ENCODE measurements at regions not wholly inside any gene's neighbourhood (a gene's known extent, or its start where the extent isn't known, plus 50 kb on each side); places are given as distances from the start of the nearest gene placed in this dataset.
"Not testable (repeated sequence)": the region's sequence is repeated elsewhere in the genome, so short reads cannot be mapped to it uniquely, and the experiment has no call there.

- no peak for DNase-seq (ENCODE audit: low read depth in 2 of 3, low spot score in 1 of 3)
Observed at GRCh38 chr4:114087596-114088230, 108.3 kb upstream of the ARSJ start.

GRCh38 chr4:114088481-114088880 is 109.0 kb upstream of the ARSJ start:
- no peak for DNase-seq (ENCODE audit: low read depth in 2 of 3, low spot score in 1 of 3)

GRCh38 chr4:114091546-114091945 is 112.1 kb upstream of the ARSJ start:
- no peak for DNase-seq (ENCODE audit: low read depth in 2 of 3, low spot score in 1 of 3)

- no peak for DNase-seq (ENCODE audit: low read depth in 2 of 3, low spot score in 1 of 3)
Observed at GRCh38 chr4:114093221-114093715, 113.8 kb upstream of the ARSJ start.

- no peak for DNase-seq (ENCODE audit: low read depth in 2 of 3, low spot score in 1 of 3)
Observed at GRCh38 chr4:114100288-114101031, 121.0 kb upstream of the ARSJ start.

- no peak for DNase-seq (ENCODE audit: low read depth in 2 of 3, low spot score in 1 of 3)
Observed at GRCh38 chr4:114103908-114104307, 124.5 kb upstream of the ARSJ start.

GRCh38 chr4:114108869-114109268 is 129.4 kb upstream of the ARSJ start:
- DNase-seq (ENCODE audit: low read depth in 2 of 3, low spot score in 1 of 3): no peak

- no peak for DNase-seq (ENCODE audit: low read depth in 2 of 3, low spot score in 1 of 3)
Observed at GRCh38 chr4:114109776-114110175, 130.3 kb upstream of the ARSJ start.

GRCh38 chr4:114115526-114115925 is 136.1 kb upstream of the ARSJ start:
- no peak for DNase-seq (ENCODE audit: low read depth in 2 of 3, low spot score in 1 of 3)

GRCh38 chr4:114116861-114117260 is 137.4 kb upstream of the ARSJ start:
- no peak for DNase-seq (ENCODE audit: low read depth in 2 of 3, low spot score in 1 of 3)

GRCh38 chr4:114121221-114121620 is 141.8 kb upstream of the ARSJ start:
- DNase-seq (ENCODE audit: low read depth in 2 of 3, low spot score in 1 of 3): no peak

- no peak for DNase-seq (ENCODE audit: low read depth in 2 of 3, low spot score in 1 of 3)
Observed at GRCh38 chr4:114132199-114132598, 152.8 kb upstream of the ARSJ start.

GRCh38 chr4:114132830-114133229 is 153.4 kb upstream of the ARSJ start:
- no peak for DNase-seq (ENCODE audit: low read depth in 2 of 3, low spot score in 1 of 3)

- DNase-seq (ENCODE audit: low read depth in 2 of 3, low spot score in 1 of 3): no peak
Observed at GRCh38 chr4:114136069-114136468, 156.6 kb upstream of the ARSJ start.

- no peak for DNase-seq (ENCODE audit: low read depth in 2 of 3, low spot score in 1 of 3)
Observed at GRCh38 chr4:114137984-114138383, 158.5 kb upstream of the ARSJ start.

GRCh38 chr4:114146947-114147618 is 167.6 kb upstream of the ARSJ start:
- DNase-seq (ENCODE audit: low read depth in 2 of 3, low spot score in 1 of 3): no peak

- peak in 2 of 3 donors; percentile 0 to 14 for DNase-seq (ENCODE audit: low read depth in 2 of 3, low spot score in 1 of 3)
Observed at GRCh38 chr4:114147619-114148208, 168.3 kb upstream of the ARSJ start.

- not testable (repeated sequence) for DNase-seq (ENCODE audit: low read depth in 2 of 3, low spot score in 1 of 3)
Observed at GRCh38 chr4:114148372-114149070, 169.1 kb upstream of the ARSJ start.

GRCh38 chr4:114156371-114156770 is 176.9 kb upstream of the ARSJ start:
- DNase-seq (ENCODE audit: low read depth in 2 of 3, low spot score in 1 of 3): no peak

- DNase-seq (ENCODE audit: low read depth in 2 of 3, low spot score in 1 of 3): no peak
Observed at GRCh38 chr4:114161809-114162208, 182.4 kb upstream of the ARSJ start.

- DNase-seq (ENCODE audit: low read depth in 2 of 3, low spot score in 1 of 3): no peak
Observed at GRCh38 chr4:114163051-114163450, 183.6 kb upstream of the ARSJ start.
